ENCODE measurements at regions not wholly inside any gene's neighbourhood (a gene's known extent, or its start where the extent isn't known, plus 50 kb on each side); places are given as distances from the start of the nearest gene placed in this dataset.

DNA sequence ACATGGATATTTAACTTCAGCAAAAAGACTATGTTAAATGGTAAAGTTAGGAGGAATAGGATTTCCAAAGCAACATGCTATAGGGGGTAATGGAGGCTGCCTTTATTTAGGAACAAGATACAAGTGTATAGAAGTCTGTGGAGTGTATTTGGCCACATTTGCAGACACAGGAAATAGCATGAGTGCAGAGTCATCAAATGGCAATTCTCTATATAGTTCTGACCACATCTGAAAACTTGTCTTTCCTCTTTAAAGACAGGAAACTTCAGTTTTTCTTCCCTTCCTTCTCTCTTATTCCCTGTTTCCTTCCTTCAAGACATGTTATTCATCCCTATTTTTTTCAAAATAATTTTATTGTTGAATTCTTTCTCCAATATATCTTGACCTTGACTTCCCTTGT, 119.3 kb upstream of the PITX2 start:
- Histone ChIP-seq H2AFZ (ENCODE audit: low read length) (no peak overlapping the region), H3K9me2 (replicated peaks; ENCODE audit: insufficient read depth, low read length) (no peaks in the 10 kb centered on the region), H3K9me3 (ENCODE audit: low read length) (no peaks in the 10 kb centered on the region), H3K27ac (ENCODE audit: low read length) (no peak overlapping the region), H4K20me1 (ENCODE audit: insufficient read depth, low read depth, low read length) (no peaks in the 10 kb centered on the region), H3K27me3 (ENCODE audit: low read length) (no peaks in the 10 kb centered on the region), H3K79me2 (ENCODE audit: low read length) (no peaks in the 10 kb centered on the region), H3K36me3 (ENCODE audit: insufficient read depth, low read length) (no peaks in the 10 kb centered on the region), H3K9ac (ENCODE audit: low read length) (no peak overlapping the region), H3K4me2 (ENCODE audit: low read depth, low read length, poor library complexity, severe bottlenecking) (no peak overlapping the region), H3K4me1 (ENCODE audit: low read length) (no peaks in the 10 kb centered on the region), H3K4me3 (ENCODE audit: low read length) (no peak overlapping the region)
- DNase-seq: no peak

GRCh38 chr4:110748071-110748470, 125.2 kb upstream of the PITX2 start:
- Histone ChIP-seq H3K79me2 (ENCODE audit: low read length) (no peaks in the 10 kb centered on the region), H3K4me1 (ENCODE audit: low read length) (peaks cover 4% of the 10 kb centered on the region; the same call in 1 of the 2 replicates), H2AFZ (ENCODE audit: low read length) (no peak overlapping the region), H4K20me1 (ENCODE audit: insufficient read depth, low read depth, low read length) (no peaks in the 10 kb centered on the region), H3K9me2 (replicated peaks; ENCODE audit: insufficient read depth, low read length) (no peaks in the 10 kb centered on the region), H3K36me3 (ENCODE audit: insufficient read depth, low read length) (no peaks in the 10 kb centered on the region), H3K4me2 (ENCODE audit: low read depth, low read length, poor library complexity, severe bottlenecking) (no peak overlapping the region), H3K4me3 (ENCODE audit: low read length) (no peak overlapping the region), H3K9ac (ENCODE audit: low read length) (no peak overlapping the region), H3K27me3 (ENCODE audit: low read length) (no peaks in the 10 kb centered on the region), H3K9me3 (ENCODE audit: low read length) (no peaks in the 10 kb centered on the region), H3K27ac (ENCODE audit: low read length) (no peak overlapping the region)
- DNase-seq: no peak

DNA sequence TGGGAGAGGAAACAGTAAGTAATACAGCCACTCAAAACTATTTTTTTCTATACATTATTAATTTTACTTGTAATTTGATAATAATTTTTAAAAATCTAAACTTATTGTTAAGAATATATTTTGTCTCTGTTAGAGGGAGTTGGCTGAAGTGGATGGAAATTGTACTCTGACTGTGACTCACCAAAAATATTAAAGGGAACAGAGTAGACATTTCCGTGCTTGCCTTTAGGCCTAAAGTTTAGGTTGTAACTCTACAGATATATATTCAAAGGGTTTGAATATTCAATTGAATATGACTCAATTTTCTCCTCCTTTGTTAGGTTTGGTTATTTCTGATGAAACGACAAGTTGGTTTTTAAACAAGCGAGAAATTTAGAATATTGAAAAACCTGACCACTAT, 128.3 kb upstream of the PITX2 start:
- H3K9me2 ChIP-seq (replicated peaks; ENCODE audit: insufficient read depth, low read length): no peaks in the 10 kb centered on the region
- no peaks in the 10 kb centered on the region for H3K27me3 ChIP-seq (ENCODE audit: low read length)
- peaks cover 4% of the 10 kb centered on the region; the same call in 1 of the 2 replicates for H3K4me1 ChIP-seq (ENCODE audit: low read length)
- H3K27ac ChIP-seq (ENCODE audit: low read length): no peak overlapping the region
- H3K9ac ChIP-seq (ENCODE audit: low read length): no peak overlapping the region
- no peak overlapping the region for H3K4me3 ChIP-seq (ENCODE audit: low read length)
- no peak overlapping the region for H2AFZ ChIP-seq (ENCODE audit: low read length)
- no peaks in the 10 kb centered on the region for H3K36me3 ChIP-seq (ENCODE audit: insufficient read depth, low read length)
- no peak overlapping the region for H3K4me2 ChIP-seq (ENCODE audit: low read depth, low read length, poor library complexity, severe bottlenecking)
- H3K79me2 ChIP-seq (ENCODE audit: low read length): no peaks in the 10 kb centered on the region
- DNase-seq: no peak
- no peaks in the 10 kb centered on the region for H4K20me1 ChIP-seq (ENCODE audit: insufficient read depth, low read depth, low read length)
- no peaks in the 10 kb centered on the region for H3K9me3 ChIP-seq (ENCODE audit: low read length)

DNA sequence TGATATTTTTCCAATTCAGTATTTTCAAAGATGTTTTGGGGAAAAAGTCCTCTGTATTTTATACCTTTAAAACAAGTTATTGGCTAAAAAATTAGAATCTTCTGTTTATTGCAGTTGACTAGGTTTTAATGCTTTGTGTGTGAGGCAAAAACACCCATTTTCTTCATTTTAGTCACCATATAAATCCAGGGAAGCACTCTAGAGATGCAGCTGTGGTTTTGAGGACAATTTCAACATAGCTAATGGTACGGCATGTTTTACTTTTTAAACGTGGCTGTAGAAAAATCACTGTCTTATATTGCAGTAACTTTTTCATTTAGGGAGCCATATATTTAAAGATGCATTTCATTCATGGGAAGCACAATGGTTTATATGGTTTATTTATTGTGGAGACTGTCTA, 129.1 kb upstream of the PITX2 start:
- H3K36me3 ChIP-seq (ENCODE audit: insufficient read depth, low read length): no peaks in the 10 kb centered on the region
- no peak overlapping the region for H2AFZ ChIP-seq (ENCODE audit: low read length)
- H3K27me3 ChIP-seq (ENCODE audit: low read length): no peaks in the 10 kb centered on the region
- no peak overlapping the region for H3K27ac ChIP-seq (ENCODE audit: low read length)
- H3K9me3 ChIP-seq (ENCODE audit: low read length): no peaks in the 10 kb centered on the region
- no peaks in the 10 kb centered on the region for H3K79me2 ChIP-seq (ENCODE audit: low read length)
- no peaks in the 10 kb centered on the region for H4K20me1 ChIP-seq (ENCODE audit: insufficient read depth, low read depth, low read length)
- no peak for DNase-seq
- H3K4me3 ChIP-seq (ENCODE audit: low read length): no peak overlapping the region
- peaks cover 4% of the 10 kb centered on the region; the same call in 1 of the 2 replicates for H3K4me1 ChIP-seq (ENCODE audit: low read length)
- no peaks in the 10 kb centered on the region for H3K9me2 ChIP-seq (replicated peaks; ENCODE audit: insufficient read depth, low read length)
- no peak overlapping the region for H3K4me2 ChIP-seq (ENCODE audit: low read depth, low read length, poor library complexity, severe bottlenecking)
- H3K9ac ChIP-seq (ENCODE audit: low read length): no peak overlapping the region

DNA sequence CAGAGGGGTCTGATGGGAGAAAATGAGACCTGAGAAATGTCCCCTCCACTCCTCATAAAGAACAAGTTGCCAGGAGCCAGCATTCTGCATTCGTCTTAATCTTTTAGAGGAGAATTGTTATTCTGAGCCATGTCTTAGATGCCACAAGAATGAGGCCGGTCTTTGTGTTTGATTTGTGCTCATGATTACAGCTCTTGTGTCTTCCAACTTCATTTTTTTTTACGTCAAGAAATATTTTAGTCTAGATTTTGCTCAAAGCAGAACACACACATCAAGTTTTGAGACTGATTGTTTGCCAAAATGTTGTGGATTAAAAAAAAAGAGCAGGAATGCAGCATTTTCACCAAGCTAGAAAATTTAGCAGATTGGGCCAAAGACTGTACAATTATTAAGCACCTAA, 130.6 kb upstream of the PITX2 start:
- no peaks in the 10 kb centered on the region for H4K20me1 ChIP-seq (ENCODE audit: insufficient read depth, low read depth, low read length)
- H3K4me3 ChIP-seq (ENCODE audit: low read length): no peak overlapping the region
- no peak overlapping the region for H2AFZ ChIP-seq (ENCODE audit: low read length)
- H3K27ac ChIP-seq (ENCODE audit: low read length): no peak overlapping the region
- H3K27me3 ChIP-seq (ENCODE audit: low read length): no peaks in the 10 kb centered on the region
- H3K79me2 ChIP-seq (ENCODE audit: low read length): no peaks in the 10 kb centered on the region
- DNase-seq: no peak
- no peak overlapping the region for H3K9ac ChIP-seq (ENCODE audit: low read length)
- no peaks in the 10 kb centered on the region for H3K36me3 ChIP-seq (ENCODE audit: insufficient read depth, low read length)
- H3K9me3 ChIP-seq (ENCODE audit: low read length): no peaks in the 10 kb centered on the region
- H3K4me2 ChIP-seq (ENCODE audit: low read depth, low read length, poor library complexity, severe bottlenecking): no peak overlapping the region
- no peaks in the 10 kb centered on the region for H3K9me2 ChIP-seq (replicated peaks; ENCODE audit: insufficient read depth, low read length)
- peaks cover 4% of the 10 kb centered on the region; the same call in 1 of the 2 replicates for H3K4me1 ChIP-seq (ENCODE audit: low read length)

GRCh38 chr4:110754716-110755115, 131.8 kb upstream of the PITX2 start:
- Histone ChIP-seq H3K9me3 (ENCODE audit: low read length) (no peaks in the 10 kb centered on the region), H3K79me2 (ENCODE audit: low read length) (no peaks in the 10 kb centered on the region), H3K4me3 (ENCODE audit: low read length) (no peak overlapping the region), H3K9ac (ENCODE audit: low read length) (no peak overlapping the region), H3K4me1 (ENCODE audit: low read length) (peaks cover 4% of the 10 kb centered on the region; the same call in 1 of the 2 replicates), H2AFZ (ENCODE audit: low read length) (no peak overlapping the region), H4K20me1 (ENCODE audit: insufficient read depth, low read depth, low read length) (no peaks in the 10 kb centered on the region), H3K9me2 (replicated peaks; ENCODE audit: insufficient read depth, low read length) (no peaks in the 10 kb centered on the region), H3K27me3 (ENCODE audit: low read length) (no peaks in the 10 kb centered on the region), H3K27ac (ENCODE audit: low read length) (no peak overlapping the region), H3K4me2 (ENCODE audit: low read depth, low read length, poor library complexity, severe bottlenecking) (no peak overlapping the region), H3K36me3 (ENCODE audit: insufficient read depth, low read length) (no peaks in the 10 kb centered on the region)
- DNase-seq: no peak

- H3K27ac ChIP-seq (ENCODE audit: low read length): no peak overlapping the region
- no peaks in the 10 kb centered on the region for H3K27me3 ChIP-seq (ENCODE audit: low read length)
- H3K79me2 ChIP-seq (ENCODE audit: low read length): no peaks in the 10 kb centered on the region
- no peak overlapping the region for H3K4me3 ChIP-seq (ENCODE audit: low read length)
- H3K9ac ChIP-seq (ENCODE audit: low read length): no peak overlapping the region
- H2AFZ ChIP-seq (ENCODE audit: low read length): no peak overlapping the region
- DNase-seq: no peak
- H3K36me3 ChIP-seq (ENCODE audit: insufficient read depth, low read length): no peaks in the 10 kb centered on the region
- no peaks in the 10 kb centered on the region for H3K4me1 ChIP-seq (ENCODE audit: low read length)
- no peak overlapping the region for H3K4me2 ChIP-seq (ENCODE audit: low read depth, low read length, poor library complexity, severe bottlenecking)
- H3K9me3 ChIP-seq (ENCODE audit: low read length): no peaks in the 10 kb centered on the region
- H4K20me1 ChIP-seq (ENCODE audit: insufficient read depth, low read depth, low read length): no peaks in the 10 kb centered on the region
- no peaks in the 10 kb centered on the region for H3K9me2 ChIP-seq (replicated peaks; ENCODE audit: insufficient read depth, low read length)
Measured at GRCh38 chr4:110769578-110769977, 146.7 kb upstream of the PITX2 start.

DNA sequence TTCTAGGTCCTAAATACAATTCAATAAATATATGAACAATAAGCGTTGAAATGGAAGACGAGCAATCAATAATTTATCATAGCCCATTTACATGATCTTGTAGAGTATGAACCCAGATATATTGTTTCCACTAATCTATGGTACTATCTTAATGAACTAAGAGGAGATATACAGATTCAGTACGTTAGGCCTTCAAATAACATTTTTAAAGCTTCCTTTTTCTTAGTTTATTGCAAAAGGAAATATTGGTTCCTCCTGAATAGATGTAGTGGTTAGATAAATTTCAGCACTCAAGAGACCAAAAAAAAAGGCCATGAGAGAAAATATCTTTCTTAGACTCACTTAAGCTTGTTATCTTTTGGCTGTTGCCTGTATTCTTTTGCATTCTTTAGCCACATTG, 147.5 kb upstream of the PITX2 start:
- no peak for DNase-seq
- Histone ChIP-seq H3K4me2 (ENCODE audit: low read depth, low read length, poor library complexity, severe bottlenecking) (no peak overlapping the region), H3K79me2 (ENCODE audit: low read length) (no peaks in the 10 kb centered on the region), H4K20me1 (ENCODE audit: insufficient read depth, low read depth, low read length) (no peaks in the 10 kb centered on the region), H3K27me3 (ENCODE audit: low read length) (no peaks in the 10 kb centered on the region), H3K27ac (ENCODE audit: low read length) (no peak overlapping the region), H3K9ac (ENCODE audit: low read length) (no peak overlapping the region), H3K4me3 (ENCODE audit: low read length) (no peak overlapping the region), H3K9me2 (replicated peaks; ENCODE audit: insufficient read depth, low read length) (no peaks in the 10 kb centered on the region), H3K36me3 (ENCODE audit: insufficient read depth, low read length) (no peaks in the 10 kb centered on the region), H3K4me1 (ENCODE audit: low read length) (no peaks in the 10 kb centered on the region), H2AFZ (ENCODE audit: low read length) (no peak overlapping the region), H3K9me3 (ENCODE audit: low read length) (no peaks in the 10 kb centered on the region)

DNA sequence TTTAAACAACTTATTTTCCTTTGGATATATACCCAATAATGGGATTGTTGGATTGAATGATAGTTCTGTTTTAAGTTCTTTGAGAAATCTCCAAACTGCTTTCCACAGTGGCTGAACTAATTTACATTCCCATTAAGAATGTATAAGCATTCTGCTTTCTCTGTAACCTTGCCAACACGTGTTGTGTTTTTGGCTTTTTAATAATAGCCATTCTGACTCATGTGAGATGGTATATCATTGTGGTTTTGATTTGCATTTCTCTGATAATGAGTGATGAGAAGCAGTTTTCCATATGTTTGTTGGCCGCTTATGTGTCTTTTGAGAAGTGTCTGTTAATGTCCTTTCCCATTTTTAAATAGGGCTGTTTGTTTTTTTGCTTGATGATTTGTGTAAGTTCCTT, 155.6 kb upstream of the PITX2 start:
- H3K36me3 ChIP-seq (ENCODE audit: insufficient read depth, low read length): no peaks in the 10 kb centered on the region
- no peak overlapping the region for H3K9ac ChIP-seq (ENCODE audit: low read length)
- H4K20me1 ChIP-seq (ENCODE audit: insufficient read depth, low read depth, low read length): no peaks in the 10 kb centered on the region
- H3K27ac ChIP-seq (ENCODE audit: low read length): no peak overlapping the region
- no peak overlapping the region for H3K4me3 ChIP-seq (ENCODE audit: low read length)
- H3K4me1 ChIP-seq (ENCODE audit: low read length): no peaks in the 10 kb centered on the region
- H2AFZ ChIP-seq (ENCODE audit: low read length): no peak overlapping the region
- H3K27me3 ChIP-seq (ENCODE audit: low read length): no peaks in the 10 kb centered on the region
- H3K4me2 ChIP-seq (ENCODE audit: low read depth, low read length, poor library complexity, severe bottlenecking): no peak overlapping the region
- no peak for DNase-seq
- H3K79me2 ChIP-seq (ENCODE audit: low read length): no peaks in the 10 kb centered on the region
- no peaks in the 10 kb centered on the region for H3K9me2 ChIP-seq (replicated peaks; ENCODE audit: insufficient read depth, low read length)
- H3K9me3 ChIP-seq (ENCODE audit: low read length): no peaks in the 10 kb centered on the region

All from Karpas-422 (cell line).